Endothelial cell of umbilical vein (primary cell): ENCODE measurements at regions not wholly inside any gene's neighbourhood (a gene's known extent, or its start where the extent isn't known, plus 50 kb on each side); places are given as distances from the start of the nearest gene placed in this dataset.

ENCODE experiments used
- BruUV-seq: library from RNA; stranded (reverse); fragments of 400-500 nt; replicated peaks from 2 replicates; lab custom pipeline; 2021; lab: Mats Ljungman, UMichigan
- CTCF ChIA-PET: fragments of 300-600, 350-600 bp; sonication (Branson Sonifier 250); formaldehyde crosslinking; loops from one replicate; lab custom pipeline; 2021; ENCODE audit warnings: antibody characterized with exemption, inconsistent platforms; lab: Charles Lee
- POLR2A ChIA-PET: fragments of 300-600, 350-600 bp; sonication (Branson Sonifier 250); formaldehyde crosslinking; loops from one replicate; lab custom pipeline; 2021; ENCODE audit warnings: antibody characterized with exemption, inconsistent platforms; lab: Charles Lee
- DNase-seq: peaks from one replicate; pipeline ENCODE4 v3.0.0-alpha.2; 2011; ENCODE audit warnings: low read depth, low spot score
- FAIRE-seq: peaks from 2 replicates; lab custom pipeline; 2011; peaks lifted over from hg19 to GRCh38; lab: Jason Lieb, UNC
- H2AFZ ChIP-seq: 2 replicates; pipeline ENCODE4 v1.6.0; 2012; ENCODE audit warnings: low read depth, low read length, control low read depth, inconsistent platforms
- H3K27ac ChIP-seq: 2 replicates; pipeline ENCODE4 v1.5.1; 2011; ENCODE audit warnings: low read depth, mild to moderate bottlenecking, control low read depth, low read length, moderate library complexity; ENCODE audit not compliant: insufficient read depth
- H3K27me3 ChIP-seq, 2 experiments: 2 replicates each; pipeline versions ENCODE4 v1.6.0 to v1.6.1; 2011; ENCODE audit warnings: low read length in 2 of 2, mixed read lengths in 1 of 2; ENCODE audit not compliant: control insufficient read depth in 2 of 2, insufficient read depth in 2 of 2
- H3K36me3 ChIP-seq, 2 experiments: 2 replicates in 1 of 2; 3 replicates in 1 of 2; pipeline ENCODE4 v1.5.1; 2011; ENCODE audit warnings: low read length in 2 of 2, mild to moderate bottlenecking in 1 of 2, moderate library complexity in 1 of 2; ENCODE audit not compliant: control insufficient read depth in 2 of 2, insufficient read depth in 2 of 2; ENCODE audit errors: extremely low read depth in 1 of 2
- H3K4me1 ChIP-seq: 3 replicates; pipeline ENCODE4 v1.5.1; 2011; ENCODE audit warnings: mild to moderate bottlenecking, low read length; ENCODE audit not compliant: control insufficient read depth, insufficient read depth; ENCODE audit errors: extremely low read depth
- H3K4me2 ChIP-seq: 2 replicates; pipeline ENCODE4 v1.6.1; 2011; ENCODE audit warnings: low read length, control low read depth, mixed read lengths; ENCODE audit not compliant: insufficient read depth
- H3K4me3 ChIP-seq, 3 experiments: fragments of 200-600 bp in 1 of 3; sonication (generic), shearing (Covaris generic) in 1 of 3; replicated peaks in 1 of 3; 2 replicates each; pipeline ENCODE4 v1.5.1; 2011 to 2016; ENCODE audit warnings: control low read depth in 3 of 3, low read length in 3 of 3, mild to moderate bottlenecking in 2 of 3, inconsistent platforms in 1 of 3, low read depth in 1 of 3, moderate library complexity in 1 of 3; ENCODE audit not compliant: insufficient read depth in 1 of 3
- H3K79me2 ChIP-seq: 2 replicates; pipeline ENCODE4 v1.6.0; 2012; ENCODE audit warnings: low read length, inconsistent platforms; ENCODE audit not compliant: control insufficient read depth, insufficient read depth
- H3K9ac ChIP-seq: replicated peaks from 2 replicates; pipeline ENCODE3; 2011; ENCODE audit warnings: low read length, control low read depth; ENCODE audit not compliant: insufficient read depth; ENCODE audit errors: extremely low read depth
- H3K9me1 ChIP-seq: replicated peaks from 3 replicates; pipeline ENCODE4 v1.6.0; 2011; ENCODE audit warnings: mild to moderate bottlenecking, low read length; ENCODE audit not compliant: control insufficient read depth, insufficient read depth; ENCODE audit errors: extremely low read depth
- H3K9me3 ChIP-seq: replicated peaks from 2 replicates; pipeline ENCODE4 v1.5.1; 2012; ENCODE audit warnings: low read length, inconsistent platforms; ENCODE audit not compliant: control insufficient read depth, insufficient read depth
- H4K20me1 ChIP-seq: replicated peaks from 2 replicates; pipeline ENCODE3; 2011; ENCODE audit warnings: mild to moderate bottlenecking, low read length; ENCODE audit not compliant: control insufficient read depth, insufficient read depth; ENCODE audit errors: extremely low read depth
- EZH2 ChIP-seq: IDR thresholded peaks from 2 replicates; pipeline ENCODE4 v1.6.1; 2012; ENCODE audit warnings: borderline replicate concordance, low read depth, mild to moderate bottlenecking, moderate library complexity, low read length, inconsistent platforms; ENCODE audit not compliant: severe bottlenecking
- FOS ChIP-seq: IDR thresholded peaks from 2 replicates; pipeline ENCODE4 v1.6.1; 2011; ENCODE audit warnings: mild to moderate bottlenecking, low read length, moderate library complexity, borderline replicate concordance; ENCODE audit not compliant: insufficient read depth
- GATA2 ChIP-seq: IDR thresholded peaks from 2 replicates; pipeline ENCODE4 v1.7.0; 2011; ENCODE audit warnings: low read depth, mild to moderate bottlenecking, moderate library complexity, mixed read lengths, low read length; ENCODE audit not compliant: insufficient read length, insufficient read depth
- JUN ChIP-seq: IDR thresholded peaks from 2 replicates; pipeline ENCODE4 v1.6.1; 2011; ENCODE audit warnings: borderline replicate concordance, low read depth; ENCODE audit not compliant: insufficient read length, insufficient read depth
- MYC ChIP-seq: IDR thresholded peaks from one replicate; pipeline ENCODE4 v1.6.1; 2011; ENCODE audit warnings: mild to moderate bottlenecking, low read depth, low read length
- POLR2A ChIP-seq: IDR thresholded peaks from 2 replicates; pipeline ENCODE4 v1.6.1; 2012; ENCODE audit warnings: low read depth, mild to moderate bottlenecking, control low read depth, low read length
- POLR2AphosphoS5 ChIP-seq: IDR thresholded peaks from 2 replicates; pipeline ENCODE4 v1.6.1; 2012; ENCODE audit warnings: low read depth, mild to moderate bottlenecking, control low read depth, low read length, moderate library complexity; ENCODE audit not compliant: insufficient read depth
- dilution Hi-C: fragments of 300-500 bp; cut with MboI; formaldehyde crosslinking; loops from one replicate; pipeline ENCODE4 v1.15.0; 2019; ENCODE audit warnings: low sequenced_read_pairs; ENCODE audit not compliant: extremely low pct_ligation_motif_present
- intact Hi-C: fragments of 100-400 bp; cut with micrococcal nuclease; formaldehyde crosslinking; loops from one replicate; pipeline ENCODE4 v1.10.0; 2022
- TF ChIP-seq, protein P1 (sequence below), 2 donors: IDR thresholded peaks; 1 replicate in 1 of 2; 2 replicates in 1 of 2; pipeline ENCODE4 v1.5.1; 2011; ENCODE audit warnings: low read length in 2 of 2, mild to moderate bottlenecking in 2 of 2, moderate library complexity in 2 of 2, control low read depth in 1 of 2, inconsistent platforms in 1 of 2, low read depth in 1 of 2; ENCODE audit not compliant: insufficient read depth in 1 of 2; ENCODE audit errors: extremely low read depth in 1 of 2
- TF ChIP-seq, protein P2 (sequence below): IDR thresholded peaks from 2 replicates; pipeline ENCODE4 v1.6.1; 2011; ENCODE audit not compliant: insufficient read depth, insufficient read length

DNA sequence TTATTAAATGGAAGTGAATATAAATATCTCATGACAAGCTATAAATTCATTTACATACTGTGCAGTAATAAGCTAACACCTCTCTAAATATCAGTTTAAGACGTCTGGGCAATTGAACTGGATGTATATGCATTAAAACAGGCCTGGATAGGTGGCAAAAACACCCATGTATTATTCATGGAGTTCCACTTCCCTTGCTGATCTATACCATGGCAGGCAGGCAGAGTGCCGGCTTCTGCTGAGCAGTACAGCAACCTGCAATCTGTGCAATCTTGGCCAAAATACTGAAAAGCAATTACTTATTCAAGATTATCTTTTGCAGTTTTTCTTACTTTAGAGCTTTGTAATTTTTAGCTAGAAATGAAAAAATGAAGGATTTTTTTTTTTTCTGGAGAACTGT is 112.1 kb upstream of the PIEZO2 start:
- ChIA-PET POLR2A (no interaction called here), CTCF (no interaction called here)
- Histone ChIP-seq H3K27ac (no peak overlapping the region), H3K4me3 (no peak overlapping the region), H3K9ac (no peak overlapping the region), H3K27me3 (no peaks in the 10 kb centered on the region), H3K9me1 (no peaks in the 10 kb centered on the region), H3K79me2 (no peaks in the 10 kb centered on the region), H2AFZ (no peak overlapping the region), H3K4me1 (no peaks in the 10 kb centered on the region), H3K4me2 (no peak overlapping the region), H4K20me1 (no peaks in the 10 kb centered on the region), H3K36me3 (no peaks in the 10 kb centered on the region), H3K9me3 (no peaks in the 10 kb centered on the region)
- FAIRE-seq (no peak), DNase-seq (no peak)
- dilution Hi-C loops = no loop called here
- intact Hi-C loops = no loop called here
- TF ChIP-seq, protein P1, sequence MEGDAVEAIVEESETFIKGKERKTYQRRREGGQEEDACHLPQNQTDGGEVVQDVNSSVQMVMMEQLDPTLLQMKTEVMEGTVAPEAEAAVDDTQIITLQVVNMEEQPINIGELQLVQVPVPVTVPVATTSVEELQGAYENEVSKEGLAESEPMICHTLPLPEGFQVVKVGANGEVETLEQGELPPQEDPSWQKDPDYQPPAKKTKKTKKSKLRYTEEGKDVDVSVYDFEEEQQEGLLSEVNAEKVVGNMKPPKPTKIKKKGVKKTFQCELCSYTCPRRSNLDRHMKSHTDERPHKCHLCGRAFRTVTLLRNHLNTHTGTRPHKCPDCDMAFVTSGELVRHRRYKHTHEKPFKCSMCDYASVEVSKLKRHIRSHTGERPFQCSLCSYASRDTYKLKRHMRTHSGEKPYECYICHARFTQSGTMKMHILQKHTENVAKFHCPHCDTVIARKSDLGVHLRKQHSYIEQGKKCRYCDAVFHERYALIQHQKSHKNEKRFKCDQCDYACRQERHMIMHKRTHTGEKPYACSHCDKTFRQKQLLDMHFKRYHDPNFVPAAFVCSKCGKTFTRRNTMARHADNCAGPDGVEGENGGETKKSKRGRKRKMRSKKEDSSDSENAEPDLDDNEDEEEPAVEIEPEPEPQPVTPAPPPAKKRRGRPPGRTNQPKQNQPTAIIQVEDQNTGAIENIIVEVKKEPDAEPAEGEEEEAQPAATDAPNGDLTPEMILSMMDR (IDR thresholded peaks at IDR 0.05; ENCODE audit: extremely low read depth in 1 of 2, insufficient read depth in 1 of 2, low read depth in 1 of 2, low read length in 2 of 2) = no peak
- TF ChIP-seq POLR2A (no peak), FOS (no peak), GATA2 (no peak), POLR2AphosphoS5 (no peak), JUN (no peak), EZH2 (no peak), MYC (no peak)
- TF ChIP-seq, protein P2, sequence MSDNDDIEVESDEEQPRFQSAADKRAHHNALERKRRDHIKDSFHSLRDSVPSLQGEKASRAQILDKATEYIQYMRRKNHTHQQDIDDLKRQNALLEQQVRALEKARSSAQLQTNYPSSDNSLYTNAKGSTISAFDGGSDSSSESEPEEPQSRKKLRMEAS = no peak
- BruUV-seq = no TSS peak
